IMR-90 (cell line): ENCODE measurements at regions not wholly inside any gene's neighbourhood (a gene's known extent, or its start where the extent isn't known, plus 50 kb on each side); places are given as distances from the start of the nearest gene placed in this dataset.

Experiments used
- ATAC-seq: fragments of 200-7000 bp; cut with Tn5 transposase; 2 replicates; pipeline ENCODE4 v1.9.1; 2020; ENCODE audit warnings: low read depth, mild to moderate bottlenecking, moderate library complexity
- BruUV-seq: library from RNA; stranded (reverse); fragments of 400-500 nt; replicated peaks from 2 replicates; lab custom pipeline; 2021; lab: Mats Ljungman, UMichigan
- CTCF ChIA-PET: fragments of 300-600 bp; formaldehyde crosslinking; extraction: SDS; loops from one replicate; lab custom pipeline; 2021; ENCODE audit warnings: antibody characterized with exemption; lab: Yijun Ruan, JAX
- POLR2A ChIA-PET: fragments of 300-600 bp; sonication (Branson Sonifier 250); formaldehyde crosslinking; loops from one replicate; lab custom pipeline; 2022; ENCODE audit warnings: antibody characterized with exemption; ENCODE audit not compliant: unreplicated experiment; lab: Charles Lee
- DNase-seq: peaks from one replicate; pipeline ENCODE4 v3.0.0; 2013
- H2AFZ ChIP-seq: replicated peaks from 2 replicates; pipeline ENCODE3; 2013; ENCODE audit warnings: low read length, mild to moderate bottlenecking; ENCODE audit not compliant: poor library complexity
- H2AK5ac ChIP-seq: 2 replicates; pipeline ENCODE4 v1.6.1; 2013; ENCODE audit warnings: low read depth, low read length, inconsistent platforms
- H2AK9ac ChIP-seq: replicated peaks from 2 replicates; pipeline ENCODE3; 2013; ENCODE audit warnings: mild to moderate bottlenecking, low read depth, low read length, moderate library complexity; ENCODE audit not compliant: poor library complexity
- H2BK120ac ChIP-seq: 2 replicates; pipeline ENCODE4 v1.6.1; 2013; ENCODE audit warnings: low read depth, low read length, inconsistent platforms
- H2BK15ac ChIP-seq: 3 replicates; pipeline ENCODE4 v1.6.1; 2013; ENCODE audit warnings: low read depth, low read length, inconsistent platforms
- H2BK20ac ChIP-seq: 2 replicates; pipeline ENCODE4 v1.6.1; 2013; ENCODE audit warnings: low read depth, mild to moderate bottlenecking, inconsistent platforms, low read length, moderate library complexity
- H2BK5ac ChIP-seq: 2 replicates; pipeline ENCODE4 v1.6.1; 2013; ENCODE audit warnings: mild to moderate bottlenecking, low read depth, low read length, inconsistent platforms; ENCODE audit not compliant: poor library complexity, severe bottlenecking
- H3K14ac ChIP-seq: replicated peaks from 2 replicates; pipeline ENCODE4 v1.6.1; 2013; ENCODE audit warnings: low read depth, low read length, inconsistent platforms
- H3K18ac ChIP-seq: 2 replicates; pipeline ENCODE4 v1.6.1; 2013; ENCODE audit warnings: low read depth, low read length, control low read depth
- H3K23ac ChIP-seq: 2 replicates; pipeline ENCODE4 v1.6.1; 2013; ENCODE audit warnings: low read depth, low read length, inconsistent platforms
- H3K27ac ChIP-seq: 2 replicates; pipeline ENCODE4 v1.5.1; 2013; ENCODE audit warnings: mild to moderate bottlenecking, control low read depth, low read length; ENCODE audit not compliant: insufficient read depth
- H3K27me3 ChIP-seq: 2 replicates; pipeline ENCODE4 v1.6.1; 2013; ENCODE audit warnings: low read length; ENCODE audit not compliant: control insufficient read depth, insufficient read depth
- H3K36me3 ChIP-seq: 2 replicates; pipeline ENCODE4 v1.6.1; 2013; ENCODE audit warnings: low read length, mixed read lengths; ENCODE audit not compliant: control insufficient read depth, insufficient read depth
- H3K4ac ChIP-seq: 2 replicates; pipeline ENCODE4 v1.6.1; 2013; ENCODE audit warnings: low read depth, low read length, inconsistent platforms
- H3K4me1 ChIP-seq: 2 replicates; pipeline ENCODE4 v1.6.1; 2013; ENCODE audit warnings: low read length, mixed read lengths; ENCODE audit not compliant: control insufficient read depth, insufficient read depth
- H3K4me2 ChIP-seq: 2 replicates; pipeline ENCODE4 v1.6.1; 2013; ENCODE audit warnings: low read depth, mild to moderate bottlenecking, control low read depth, low read length, moderate library complexity
- H3K4me3 ChIP-seq: 2 replicates; pipeline ENCODE4 v1.5.1; 2013; ENCODE audit warnings: low read depth, mild to moderate bottlenecking, control low read depth, low read length, moderate library complexity; ENCODE audit not compliant: insufficient read depth
- H3K56ac ChIP-seq: 2 replicates; pipeline ENCODE4 v1.6.1; 2013; ENCODE audit warnings: low read length, inconsistent platforms; ENCODE audit not compliant: insufficient read depth; ENCODE audit errors: extremely low read depth
- H3K79me1 ChIP-seq, 2 experiments: 2 replicates each; pipeline ENCODE4 v1.6.1; 2013; ENCODE audit warnings: low read length in 2 of 2, inconsistent platforms in 1 of 2, low read depth in 1 of 2
- H3K9ac ChIP-seq: 2 replicates; pipeline ENCODE4 v1.6.1; 2013; ENCODE audit warnings: low read depth, low read length, control low read depth
- H3K9me1 ChIP-seq: 2 replicates; pipeline ENCODE4 v1.6.1; 2013; ENCODE audit warnings: low read length, inconsistent platforms; ENCODE audit not compliant: insufficient read depth
- H3K9me3 ChIP-seq: 2 replicates; pipeline ENCODE4 v1.6.1; 2013; ENCODE audit warnings: low read length; ENCODE audit not compliant: control insufficient read depth, insufficient read depth
- H4K20me1 ChIP-seq: 2 replicates; pipeline ENCODE4 v1.6.1; 2013; ENCODE audit warnings: low read length, inconsistent platforms; ENCODE audit not compliant: insufficient read depth
- H4K5ac ChIP-seq: 2 replicates; pipeline ENCODE4 v1.6.1; 2013; ENCODE audit warnings: mild to moderate bottlenecking, low read depth, low read length, control low read depth
- H4K8ac ChIP-seq, 2 experiments: 2 replicates each; pipeline ENCODE4 v1.6.1; 2013; ENCODE audit warnings: low read depth in 2 of 2, low read length in 2 of 2, control low read depth in 1 of 2, inconsistent platforms in 1 of 2
- H4K91ac ChIP-seq: 2 replicates; pipeline ENCODE4 v1.6.1; 2013; ENCODE audit warnings: low read depth, low read length, inconsistent platforms; ENCODE audit not compliant: insufficient read depth
- BHLHE40 ChIP-seq: fragments of 150-350 bp; IDR thresholded peaks from 2 replicates; pipeline ENCODE4 v1.6.1; 2016; ENCODE audit warnings: mild to moderate bottlenecking, low read depth, low read length
- CEBPB ChIP-seq: IDR thresholded peaks from 2 replicates; pipeline ENCODE4 v1.6.1; 2012; ENCODE audit warnings: low read depth, low read length, improper control_type of control experiment
- FOS ChIP-seq: fragments of 150-350 bp; IDR thresholded peaks from 2 replicates; pipeline ENCODE4 v1.6.1; 2016; ENCODE audit warnings: low read depth, low read length
- NFE2L2 ChIP-seq: fragments of 150-350 bp; IDR thresholded peaks from 2 replicates; pipeline ENCODE4 v1.6.1; 2016; ENCODE audit warnings: low read depth, mild to moderate bottlenecking, low read length
- POLR2A ChIP-seq: IDR thresholded peaks from 2 replicates; pipeline ENCODE4 v1.6.1; 2012; ENCODE audit warnings: mild to moderate bottlenecking, low read depth, low read length
- RAD21 ChIP-seq: IDR thresholded peaks from 2 replicates; pipeline ENCODE4 v1.6.1; 2012; ENCODE audit warnings: low read length, improper control_type of control experiment
- RCOR1 ChIP-seq: IDR thresholded peaks from 2 replicates; pipeline ENCODE4 v1.6.1; 2012; ENCODE audit warnings: mild to moderate bottlenecking, low read length, improper control_type of control experiment; ENCODE audit not compliant: insufficient replicate concordance
- SMC3 ChIP-seq: fragments of 150-350 bp; IDR thresholded peaks from 2 replicates; pipeline ENCODE4 v1.6.1; 2016; ENCODE audit warnings: low read depth, mild to moderate bottlenecking, antibody characterized with exemption, low read length, moderate library complexity
- dilution Hi-C: fragments of 300-500 bp; cut with HindIII; formaldehyde crosslinking; loops from one replicate; pipeline ENCODE4 v1.14.3; 2018; ENCODE audit warnings: low sequenced_read_pairs; ENCODE audit not compliant: unreplicated experiment
- in situ Hi-C: fragments of 300-500 bp; cut with MboI; formaldehyde crosslinking; loops from 3 replicates; pipeline ENCODE4 v1.14.3; 2019; ENCODE audit warnings: low sequenced_read_pairs, inconsistent platforms, mixed read lengths
- intact Hi-C: fragments of 100-400 bp; cut with micrococcal nuclease; formaldehyde crosslinking; loops from 2 replicates; pipeline ENCODE4 v1.10.0; 2022
- TF ChIP-seq, protein P1 (sequence below): conservative IDR thresholded peaks from 2 replicates; pipeline ENCODE4 v1.5.1; 2012; ENCODE audit warnings: mild to moderate bottlenecking, low read depth, low read length, improper control_type of control experiment
- TF ChIP-seq, protein P2 (sequence below): fragments of 150-350 bp; IDR thresholded peaks from 2 replicates; pipeline ENCODE4 v1.6.1; 2017; ENCODE audit warnings: mild to moderate bottlenecking, antibody characterized with exemption, low read length, low read depth

GRCh38 chr3:80542456-80542855 lies 774.7 kb upstream of the ROBO1 start:
- TF ChIP-seq, protein P1, sequence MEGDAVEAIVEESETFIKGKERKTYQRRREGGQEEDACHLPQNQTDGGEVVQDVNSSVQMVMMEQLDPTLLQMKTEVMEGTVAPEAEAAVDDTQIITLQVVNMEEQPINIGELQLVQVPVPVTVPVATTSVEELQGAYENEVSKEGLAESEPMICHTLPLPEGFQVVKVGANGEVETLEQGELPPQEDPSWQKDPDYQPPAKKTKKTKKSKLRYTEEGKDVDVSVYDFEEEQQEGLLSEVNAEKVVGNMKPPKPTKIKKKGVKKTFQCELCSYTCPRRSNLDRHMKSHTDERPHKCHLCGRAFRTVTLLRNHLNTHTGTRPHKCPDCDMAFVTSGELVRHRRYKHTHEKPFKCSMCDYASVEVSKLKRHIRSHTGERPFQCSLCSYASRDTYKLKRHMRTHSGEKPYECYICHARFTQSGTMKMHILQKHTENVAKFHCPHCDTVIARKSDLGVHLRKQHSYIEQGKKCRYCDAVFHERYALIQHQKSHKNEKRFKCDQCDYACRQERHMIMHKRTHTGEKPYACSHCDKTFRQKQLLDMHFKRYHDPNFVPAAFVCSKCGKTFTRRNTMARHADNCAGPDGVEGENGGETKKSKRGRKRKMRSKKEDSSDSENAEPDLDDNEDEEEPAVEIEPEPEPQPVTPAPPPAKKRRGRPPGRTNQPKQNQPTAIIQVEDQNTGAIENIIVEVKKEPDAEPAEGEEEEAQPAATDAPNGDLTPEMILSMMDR, result no peak
- TF ChIP-seq, protein P2, sequence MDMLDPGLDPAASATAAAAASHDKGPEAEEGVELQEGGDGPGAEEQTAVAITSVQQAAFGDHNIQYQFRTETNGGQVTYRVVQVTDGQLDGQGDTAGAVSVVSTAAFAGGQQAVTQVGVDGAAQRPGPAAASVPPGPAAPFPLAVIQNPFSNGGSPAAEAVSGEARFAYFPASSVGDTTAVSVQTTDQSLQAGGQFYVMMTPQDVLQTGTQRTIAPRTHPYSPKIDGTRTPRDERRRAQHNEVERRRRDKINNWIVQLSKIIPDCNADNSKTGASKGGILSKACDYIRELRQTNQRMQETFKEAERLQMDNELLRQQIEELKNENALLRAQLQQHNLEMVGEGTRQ, result no peak
- no peak for TF ChIP-seq CEBPB
- TF ChIP-seq BHLHE40, result no peak
- no peak for TF ChIP-seq POLR2A
- no peak for TF ChIP-seq SMC3
- no peak for TF ChIP-seq RCOR1
- no peak for TF ChIP-seq NFE2L2
- no peak for TF ChIP-seq FOS
- no peak for TF ChIP-seq RAD21
- Histone ChIP-seq H3K56ac (no peak overlapping the region), H3K14ac (no peak overlapping the region), H2AK5ac (no peak overlapping the region), H3K9ac (no peak overlapping the region), H2BK120ac (no peak overlapping the region), H3K4ac (no peak overlapping the region), H3K23ac (no peak overlapping the region), H4K20me1 (no peaks in the 10 kb centered on the region), H3K4me3 (no peak overlapping the region), H3K9me1 (no peaks in the 10 kb centered on the region), H3K79me1 (no peaks in the 10 kb centered on the region), H3K18ac (no peak overlapping the region), H3K4me2 (no peak overlapping the region), H2AFZ (no peak overlapping the region), H3K36me3 (no peaks in the 10 kb centered on the region), H3K4me1 (no peaks in the 10 kb centered on the region), H2BK15ac (no peak overlapping the region), H2AK9ac (no peak overlapping the region), H4K91ac (no peak overlapping the region), H2BK5ac (no peak overlapping the region), H3K9me3 (peaks cover 3% of the 10 kb centered on the region; the same call in 1 of the 2 replicates), H3K27ac (no peak overlapping the region), H4K8ac (no peak overlapping the region), H4K5ac (no peak overlapping the region), H2BK20ac (no peak overlapping the region), H3K27me3 (no peaks in the 10 kb centered on the region)
- ChIA-PET POLR2A (no interaction called here), CTCF (no interaction called here)
- in situ Hi-C loops, result no loop called here
- ATAC-seq (no peak), DNase-seq (no peak)
- dilution Hi-C loops, result no loop called here
- BruUV-seq, result no TSS peak
- intact Hi-C loops, result no loop called here
